ENCODE measurements at regions not wholly inside any gene's neighbourhood (a gene's known extent, or its start where the extent isn't known, plus 50 kb on each side); places are given as distances from the start of the nearest gene placed in this dataset.

DNA sequence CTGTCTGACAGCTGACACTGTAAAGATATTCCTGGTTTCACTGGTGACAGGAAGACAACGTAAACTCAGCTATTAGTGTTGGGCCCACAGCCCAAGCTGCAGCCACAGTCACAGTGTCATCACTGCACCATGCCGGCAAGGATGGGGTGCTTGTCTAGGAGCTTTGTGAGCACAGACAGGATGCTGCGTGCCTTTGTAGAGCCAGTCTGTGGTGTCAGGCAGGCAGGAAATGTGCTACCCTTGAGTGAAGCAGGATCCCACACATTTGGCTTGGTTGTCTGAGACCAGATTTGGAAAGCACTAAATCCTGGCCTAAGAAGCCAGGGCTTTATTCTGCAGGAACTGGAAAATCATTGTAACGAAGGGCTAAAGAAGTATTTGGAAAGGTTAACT is 121.6 kb upstream of the ADAMTS16 start:
- TF ChIP-seq TCF12 (IDR thresholded peaks at IDR 0.05; ENCODE audit: low read depth): no peak
- TF ChIP-seq TEAD4 (IDR thresholded peaks at IDR 0.05): no peak

DNA sequence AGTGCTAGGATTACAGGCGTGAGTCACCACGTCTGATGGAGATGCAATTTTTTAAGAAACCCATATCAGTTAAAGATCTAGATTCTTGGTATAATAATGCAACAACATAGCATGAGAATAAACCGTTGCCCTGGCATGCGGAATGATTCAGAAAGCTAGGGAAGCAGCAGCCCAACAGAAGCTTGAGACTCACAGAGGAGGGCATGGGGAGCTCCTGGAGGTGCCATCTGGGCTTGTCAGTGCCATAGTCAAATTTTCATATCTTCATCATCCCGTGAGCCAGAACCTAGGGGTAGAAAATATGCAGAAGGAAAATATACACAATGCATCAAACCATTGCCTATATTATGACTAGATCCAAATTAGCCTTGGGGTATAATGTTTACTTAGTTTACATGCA is 118.7 kb upstream of the ADAMTS16 start:
- no peak for TF ChIP-seq NFIC (IDR thresholded peaks at IDR 0.05)
- no peak for TF ChIP-seq CREB1 (IDR thresholded peaks at IDR 0.05; ENCODE audit: low read depth)
- TF ChIP-seq ZBTB7A (IDR thresholded peaks at IDR 0.05; ENCODE audit: low read depth): no peak
- TF ChIP-seq, protein P1, sequence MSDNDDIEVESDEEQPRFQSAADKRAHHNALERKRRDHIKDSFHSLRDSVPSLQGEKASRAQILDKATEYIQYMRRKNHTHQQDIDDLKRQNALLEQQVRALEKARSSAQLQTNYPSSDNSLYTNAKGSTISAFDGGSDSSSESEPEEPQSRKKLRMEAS (IDR thresholded peaks at IDR 0.05): no peak
- TF ChIP-seq TCF12 (IDR thresholded peaks at IDR 0.05; ENCODE audit: low read depth): no peak
- TF ChIP-seq RAD21 (IDR thresholded peaks at IDR 0.05; ENCODE audit: low read depth): no peak

DNA sequence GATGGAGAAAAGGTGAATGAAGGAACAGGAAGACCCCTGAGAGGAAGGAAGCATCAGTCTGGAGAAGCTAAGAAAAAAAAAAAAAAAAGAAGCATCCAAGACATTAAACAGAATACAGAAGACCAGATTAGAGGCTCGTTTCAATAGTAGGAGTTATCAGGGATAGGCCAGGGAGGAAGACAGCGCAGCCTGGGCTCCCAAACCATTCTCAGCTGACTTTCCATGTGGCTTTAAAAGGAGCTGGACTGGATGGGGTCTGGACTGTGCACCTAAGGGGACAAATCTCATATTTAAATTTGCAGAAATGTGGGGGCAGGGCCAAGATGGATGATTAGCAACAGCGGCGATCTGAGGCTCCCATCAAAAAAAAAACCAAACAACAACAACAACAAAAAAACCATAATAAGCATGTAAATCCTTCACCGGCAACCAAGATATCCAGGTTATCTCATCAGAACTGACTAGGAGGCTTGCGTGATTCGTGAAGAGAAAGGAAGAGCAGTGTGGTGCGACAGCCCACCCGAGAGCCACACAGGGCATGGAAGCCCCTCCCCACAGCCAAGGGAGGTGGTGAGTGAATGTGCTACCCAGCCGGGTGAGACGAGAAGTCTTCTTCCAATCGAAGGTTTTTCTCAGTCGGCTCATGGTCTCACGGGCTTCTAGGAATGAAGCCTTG is 114.9 kb upstream of the ADAMTS16 start:
- TF ChIP-seq NFIC (IDR thresholded peaks at IDR 0.05) (no peak), CEBPB (IDR thresholded peaks at IDR 0.05) (no peak), CREB1 (IDR thresholded peaks at IDR 0.05; ENCODE audit: low read depth) (no peak), TAF1 (IDR thresholded peaks at IDR 0.05; ENCODE audit: low read depth) (no peak), RAD21 (IDR thresholded peaks at IDR 0.05; ENCODE audit: low read depth) (no peak), YY1 (IDR thresholded peaks at IDR 0.05; ENCODE audit: low read depth) (no peak)
- TF ChIP-seq, protein P2, sequence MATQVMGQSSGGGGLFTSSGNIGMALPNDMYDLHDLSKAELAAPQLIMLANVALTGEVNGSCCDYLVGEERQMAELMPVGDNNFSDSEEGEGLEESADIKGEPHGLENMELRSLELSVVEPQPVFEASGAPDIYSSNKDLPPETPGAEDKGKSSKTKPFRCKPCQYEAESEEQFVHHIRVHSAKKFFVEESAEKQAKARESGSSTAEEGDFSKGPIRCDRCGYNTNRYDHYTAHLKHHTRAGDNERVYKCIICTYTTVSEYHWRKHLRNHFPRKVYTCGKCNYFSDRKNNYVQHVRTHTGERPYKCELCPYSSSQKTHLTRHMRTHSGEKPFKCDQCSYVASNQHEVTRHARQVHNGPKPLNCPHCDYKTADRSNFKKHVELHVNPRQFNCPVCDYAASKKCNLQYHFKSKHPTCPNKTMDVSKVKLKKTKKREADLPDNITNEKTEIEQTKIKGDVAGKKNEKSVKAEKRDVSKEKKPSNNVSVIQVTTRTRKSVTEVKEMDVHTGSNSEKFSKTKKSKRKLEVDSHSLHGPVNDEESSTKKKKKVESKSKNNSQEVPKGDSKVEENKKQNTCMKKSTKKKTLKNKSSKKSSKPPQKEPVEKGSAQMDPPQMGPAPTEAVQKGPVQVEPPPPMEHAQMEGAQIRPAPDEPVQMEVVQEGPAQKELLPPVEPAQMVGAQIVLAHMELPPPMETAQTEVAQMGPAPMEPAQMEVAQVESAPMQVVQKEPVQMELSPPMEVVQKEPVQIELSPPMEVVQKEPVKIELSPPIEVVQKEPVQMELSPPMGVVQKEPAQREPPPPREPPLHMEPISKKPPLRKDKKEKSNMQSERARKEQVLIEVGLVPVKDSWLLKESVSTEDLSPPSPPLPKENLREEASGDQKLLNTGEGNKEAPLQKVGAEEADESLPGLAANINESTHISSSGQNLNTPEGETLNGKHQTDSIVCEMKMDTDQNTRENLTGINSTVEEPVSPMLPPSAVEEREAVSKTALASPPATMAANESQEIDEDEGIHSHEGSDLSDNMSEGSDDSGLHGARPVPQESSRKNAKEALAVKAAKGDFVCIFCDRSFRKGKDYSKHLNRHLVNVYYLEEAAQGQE (IDR thresholded peaks at IDR 0.05; ENCODE audit: low read depth): no peak
- TF ChIP-seq, protein P3, sequence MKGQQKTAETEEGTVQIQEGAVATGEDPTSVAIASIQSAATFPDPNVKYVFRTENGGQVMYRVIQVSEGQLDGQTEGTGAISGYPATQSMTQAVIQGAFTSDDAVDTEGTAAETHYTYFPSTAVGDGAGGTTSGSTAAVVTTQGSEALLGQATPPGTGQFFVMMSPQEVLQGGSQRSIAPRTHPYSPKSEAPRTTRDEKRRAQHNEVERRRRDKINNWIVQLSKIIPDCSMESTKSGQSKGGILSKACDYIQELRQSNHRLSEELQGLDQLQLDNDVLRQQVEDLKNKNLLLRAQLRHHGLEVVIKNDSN (IDR thresholded peaks at IDR 0.05): no peak
- TF ChIP-seq, protein P1 (IDR thresholded peaks at IDR 0.05): no peak

DNA sequence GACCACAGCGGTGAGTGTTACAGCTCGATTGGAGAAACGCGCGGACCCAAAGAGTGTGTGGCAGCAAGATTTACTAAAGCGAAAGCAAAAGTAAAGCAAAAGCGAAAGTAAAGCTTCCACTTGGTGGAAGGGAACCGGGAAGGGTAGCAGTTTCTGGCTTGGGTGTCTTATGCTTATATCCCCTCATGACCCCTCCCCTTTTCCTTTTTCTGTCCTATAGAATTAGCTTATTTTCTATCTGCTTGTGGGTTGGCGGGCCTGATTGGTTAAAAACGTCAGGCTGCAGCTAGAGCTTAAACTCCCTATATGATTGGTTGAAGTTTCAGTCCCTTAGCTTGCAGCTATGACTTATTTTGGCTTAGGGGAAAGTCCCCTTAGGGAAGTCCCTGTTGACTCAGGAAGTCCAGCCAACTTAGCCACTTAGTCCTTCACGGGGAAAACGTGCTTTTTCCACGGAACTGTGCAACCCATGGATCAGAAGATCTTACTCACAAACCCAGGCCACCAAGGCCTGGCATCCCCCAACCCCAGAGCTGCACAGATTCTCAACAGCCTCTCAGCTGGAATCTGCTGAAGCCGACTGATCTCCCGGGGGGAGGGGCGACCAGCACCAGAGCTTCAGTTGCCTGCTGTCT is 114.2 kb upstream of the ADAMTS16 start:
- TF ChIP-seq, protein P3 (IDR thresholded peaks at IDR 0.05): no peak
- TF ChIP-seq RAD21 (IDR thresholded peaks at IDR 0.05; ENCODE audit: low read depth): no peak
- TF ChIP-seq CREB1 (IDR thresholded peaks at IDR 0.05; ENCODE audit: low read depth): no peak
- no peak for TF ChIP-seq EP300 (IDR thresholded peaks at IDR 0.05; ENCODE audit: borderline replicate concordance)
- no peak for TF ChIP-seq NFIC (IDR thresholded peaks at IDR 0.05)
- no peak for TF ChIP-seq TAF1 (IDR thresholded peaks at IDR 0.05; ENCODE audit: low read depth)
- no peak for TF ChIP-seq TCF12 (IDR thresholded peaks at IDR 0.05; ENCODE audit: low read depth)
- TF ChIP-seq ZBTB7A (IDR thresholded peaks at IDR 0.05; ENCODE audit: low read depth): no peak
- TF ChIP-seq, protein P1 (IDR thresholded peaks at IDR 0.05): no peak
- no peak for TF ChIP-seq TEAD4 (IDR thresholded peaks at IDR 0.05)
- TF ChIP-seq EGR1 (IDR thresholded peaks at IDR 0.05): no peak
- TF ChIP-seq FOXM1 (IDR thresholded peaks at IDR 0.05; ENCODE audit: borderline replicate concordance, low read depth): no peak
- no peak for TF ChIP-seq YY1 (IDR thresholded peaks at IDR 0.05; ENCODE audit: low read depth)
- no peak for TF ChIP-seq CEBPB (IDR thresholded peaks at IDR 0.05)
- TF ChIP-seq, protein P2 (IDR thresholded peaks at IDR 0.05; ENCODE audit: low read depth): no peak

DNA sequence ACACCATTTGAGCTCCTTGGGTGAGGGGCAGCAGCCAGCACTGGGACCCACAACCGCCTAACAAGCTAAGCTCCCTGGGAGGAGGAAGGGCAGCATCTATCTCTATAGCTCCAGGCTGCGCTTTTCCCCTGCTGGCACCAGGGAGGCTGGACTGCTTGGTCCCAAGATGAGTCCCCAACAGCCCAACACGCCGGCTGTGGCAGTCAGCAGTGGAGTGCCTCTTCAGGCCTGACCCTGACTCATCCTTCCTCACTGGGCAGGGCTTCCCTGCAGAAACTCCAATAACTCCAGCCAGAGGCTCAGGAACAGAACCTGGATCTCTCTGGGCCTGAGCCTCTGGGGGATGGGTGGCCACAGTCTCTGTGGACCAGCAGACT is 113.7 kb upstream of the ADAMTS16 start:
- TF ChIP-seq, protein P1 (IDR thresholded peaks at IDR 0.05): no peak
- TF ChIP-seq TAF1 (IDR thresholded peaks at IDR 0.05; ENCODE audit: low read depth) (no peak), NFIC (IDR thresholded peaks at IDR 0.05) (no peak), EGR1 (IDR thresholded peaks at IDR 0.05) (no peak), ZBTB7A (IDR thresholded peaks at IDR 0.05; ENCODE audit: low read depth) (no peak), RAD21 (IDR thresholded peaks at IDR 0.05; ENCODE audit: low read depth) (no peak), YY1 (IDR thresholded peaks at IDR 0.05; ENCODE audit: low read depth) (no peak), FOXM1 (IDR thresholded peaks at IDR 0.05; ENCODE audit: borderline replicate concordance, low read depth) (no peak), TCF12 (IDR thresholded peaks at IDR 0.05; ENCODE audit: low read depth) (no peak), TEAD4 (IDR thresholded peaks at IDR 0.05) (no peak), CREB1 (IDR thresholded peaks at IDR 0.05; ENCODE audit: low read depth) (no peak), CEBPB (IDR thresholded peaks at IDR 0.05) (no peak), EP300 (IDR thresholded peaks at IDR 0.05; ENCODE audit: borderline replicate concordance) (no peak)
- TF ChIP-seq, protein P2 (IDR thresholded peaks at IDR 0.05; ENCODE audit: low read depth): no peak
- TF ChIP-seq, protein P3 (IDR thresholded peaks at IDR 0.05): no peak

Measured in Ishikawa (cell line).